GM23248 (cell line): ENCODE measurements at regions not wholly inside any gene's neighbourhood (a gene's known extent, or its start where the extent isn't known, plus 50 kb on each side); places are given as distances from the start of the nearest gene placed in this dataset.
A peak's percentile ranks its signal among the peaks of the same experiment; 100 is the strongest.

Experiments used
- DNase-seq: peaks from one replicate; pipeline ENCODE4 v3.0.0-alpha.2; 2015
- H2AFZ ChIP-seq: fragments of 200-600 bp; sonication (generic); 2 replicates; pipeline ENCODE4 v1.6.1; 2016; ENCODE audit warnings: antibody characterized with exemption
- H3F3A ChIP-seq: fragments of 200-600 bp; sonication (generic); 2 replicates; pipeline ENCODE4 v1.6.1; 2016; ENCODE audit warnings: mild to moderate bottlenecking, antibody characterized with exemption, mixed run types; ENCODE audit not compliant: insufficient read depth
- H3K27ac ChIP-seq: fragments of 200-600 bp; sonication (generic); 2 replicates; pipeline ENCODE4 v1.5.1; 2016; ENCODE audit warnings: mild to moderate bottlenecking
- H3K27me3 ChIP-seq: fragments of 200-600 bp; sonication (generic); replicated peaks from 2 replicates; pipeline ENCODE4 v1.6.1; 2016; ENCODE audit warnings: mild to moderate bottlenecking; ENCODE audit not compliant: insufficient read depth
- H3K36me3 ChIP-seq: fragments of 200-600 bp; sonication (generic); 2 replicates; pipeline ENCODE4 v1.6.1; 2016; ENCODE audit warnings: low read depth, mild to moderate bottlenecking
- H3K4me1 ChIP-seq: fragments of 200-600 bp; sonication (generic); 2 replicates; pipeline ENCODE4 v1.6.1; 2016; ENCODE audit warnings: mild to moderate bottlenecking; ENCODE audit not compliant: insufficient read depth
- H3K4me2 ChIP-seq: fragments of 200-600 bp; sonication (generic); one replicate; pipeline ENCODE4 v1.6.1; 2016; ENCODE audit warnings: mild to moderate bottlenecking; ENCODE audit not compliant: unreplicated experiment
- H3K4me3 ChIP-seq: fragments of 200-600 bp; sonication (generic); 2 replicates; pipeline ENCODE4 v1.5.1; 2016; ENCODE audit warnings: mild to moderate bottlenecking
- H3K79me2 ChIP-seq: fragments of 200-600 bp; sonication (generic); 2 replicates; pipeline ENCODE4 v1.6.1; 2016; ENCODE audit warnings: mild to moderate bottlenecking; ENCODE audit not compliant: insufficient read depth
- H3K9ac ChIP-seq: fragments of 200-600 bp; sonication (generic); 2 replicates; pipeline ENCODE4 v1.6.1; 2016; ENCODE audit warnings: mild to moderate bottlenecking
- H3K9me2 ChIP-seq: fragments of 200-600 bp; sonication (generic); 2 replicates; pipeline ENCODE4 v1.6.1; 2016; ENCODE audit warnings: mixed run types, mild to moderate bottlenecking, moderate library complexity; ENCODE audit not compliant: insufficient read depth
- H3K9me3 ChIP-seq: fragments of 200-600 bp; sonication (generic); one replicate; pipeline ENCODE4 v1.6.1; 2017; ENCODE audit warnings: low read depth
- H4K20me1 ChIP-seq: fragments of 200-600 bp; sonication (generic); 2 replicates; pipeline ENCODE4 v1.6.0; 2016; ENCODE audit not compliant: insufficient read depth
- EZH2 ChIP-seq: fragments of 200-600 bp; sonication (generic); IDR thresholded peaks from 2 replicates; pipeline ENCODE4 v1.6.1; 2018; ENCODE audit warnings: antibody characterized with exemption, mild to moderate bottlenecking; ENCODE audit not compliant: insufficient read depth, poor library complexity, severe bottlenecking
- EZH2phosphoT487 ChIP-seq: fragments of 200-600 bp; sonication (generic); IDR thresholded peaks from 2 replicates; pipeline ENCODE4 v1.6.1; 2018; ENCODE audit warnings: antibody characterized with exemption, moderate library complexity, mild to moderate bottlenecking, low read depth; ENCODE audit not compliant: insufficient read depth
- WGBS, 2 experiments: methylation state at CpG; one replicate each; pipeline ENCODE4 v1.1.6; 2015 to 2017; ENCODE audit warnings: low lambda C conversion rate in 2 of 2, low coverage in 1 of 2; ENCODE audit errors: missing lambda C conversion rate in 2 of 2; 5-methylcytosine and 5-hydroxymethylcytosine counted together
- in situ Hi-C: fragments of 300-500 bp; cut with MboI; formaldehyde crosslinking; loops from 2 replicates; pipeline ENCODE4 v1.15.0; 2020

DNA sequence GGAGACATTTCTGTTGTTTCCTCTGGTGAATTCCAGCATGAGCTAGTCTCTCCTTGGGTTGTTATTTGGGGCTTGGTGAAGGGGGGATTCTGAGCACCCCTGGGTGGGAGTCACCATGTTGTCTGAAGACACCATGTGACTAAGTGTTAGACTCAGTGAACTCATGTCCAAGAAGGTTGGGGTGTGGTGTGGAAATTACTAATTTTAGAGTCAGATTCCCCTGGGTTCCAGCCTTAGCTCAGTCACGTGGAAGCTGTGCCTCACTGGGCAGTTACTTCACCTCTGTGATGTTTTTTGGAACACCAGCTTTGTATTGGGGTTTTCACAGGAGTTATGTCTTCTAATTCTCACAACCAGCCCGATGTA lies 171.5 kb downstream of the RPLP1 start:
- H3K9me2 ChIP-seq: no peaks in the 10 kb centered on the region
- no peaks in the 10 kb centered on the region for H3K79me2 ChIP-seq
- no peak for TF ChIP-seq EZH2
- TF ChIP-seq EZH2phosphoT487: no peak
- DNase-seq: peak; percentile 28
- no peak overlapping the region for H3K4me3 ChIP-seq
- no peaks in the 10 kb centered on the region for H3K4me1 ChIP-seq
- H3K9me3 ChIP-seq: no peaks in the 10 kb centered on the region
- WGBS, 2 experiments: 32 to 34% methylated on average over 2 of the region's 2 CpGs
- H3K9ac ChIP-seq: no peak overlapping the region
- H3K27me3 ChIP-seq: peaks cover 45% of the 10 kb centered on the region
- H3K36me3 ChIP-seq: no peaks in the 10 kb centered on the region
- H4K20me1 ChIP-seq: no peaks in the 10 kb centered on the region
- no peak overlapping the region for H2AFZ ChIP-seq
- in situ Hi-C loops: no loop called here
- H3K4me2 ChIP-seq: no peak overlapping the region
- no peaks in the 10 kb centered on the region for H3F3A ChIP-seq
- H3K27ac ChIP-seq: no peak overlapping the region

GRCh38 chr15:69624816-69625215 lies 172.2 kb downstream of the RPLP1 start:
- Histone ChIP-seq H3K9me2 (no peaks in the 10 kb centered on the region), H2AFZ (no peak overlapping the region), H3K79me2 (no peaks in the 10 kb centered on the region), H3K27ac (no peak overlapping the region), H3K9me3 (no peaks in the 10 kb centered on the region), H4K20me1 (no peaks in the 10 kb centered on the region), H3K36me3 (no peaks in the 10 kb centered on the region), H3K9ac (no peak overlapping the region), H3K4me2 (no peak overlapping the region), H3K4me1 (no peaks in the 10 kb centered on the region), H3F3A (no peaks in the 10 kb centered on the region), H3K27me3 (peaks cover 51% of the 10 kb centered on the region), H3K4me3 (no peak overlapping the region)
- 69 to 79% methylated on average over 3 of the region's 3 CpGs for WGBS, 2 experiments
- in situ Hi-C loops: no loop called here
- TF ChIP-seq EZH2 (no peak), EZH2phosphoT487 (no peak)
- no peak for DNase-seq

DNA sequence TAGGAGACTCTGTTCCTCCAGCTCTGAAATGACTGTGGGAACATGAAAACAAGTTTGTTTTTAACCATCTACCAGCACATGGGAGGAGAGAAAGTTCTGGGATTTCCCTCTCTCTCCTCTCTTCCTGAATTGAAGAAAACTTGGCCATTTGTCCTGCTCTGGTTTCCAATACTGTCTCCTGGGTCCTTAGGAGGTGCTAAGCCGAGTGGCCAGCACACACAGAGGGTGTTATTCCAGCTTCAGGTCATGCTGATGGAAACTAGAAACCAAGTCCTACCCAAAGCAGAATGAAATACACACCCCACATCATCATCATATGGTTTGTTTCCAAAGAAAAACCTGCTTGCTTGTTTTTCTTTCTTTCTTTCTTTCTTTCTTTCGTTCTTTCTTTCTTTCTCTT lies 172.7 kb downstream of the RPLP1 start:
- no peak overlapping the region for H3K4me3 ChIP-seq
- no peak for TF ChIP-seq EZH2phosphoT487
- TF ChIP-seq EZH2: no peak
- no peaks in the 10 kb centered on the region for H3F3A ChIP-seq

DNA sequence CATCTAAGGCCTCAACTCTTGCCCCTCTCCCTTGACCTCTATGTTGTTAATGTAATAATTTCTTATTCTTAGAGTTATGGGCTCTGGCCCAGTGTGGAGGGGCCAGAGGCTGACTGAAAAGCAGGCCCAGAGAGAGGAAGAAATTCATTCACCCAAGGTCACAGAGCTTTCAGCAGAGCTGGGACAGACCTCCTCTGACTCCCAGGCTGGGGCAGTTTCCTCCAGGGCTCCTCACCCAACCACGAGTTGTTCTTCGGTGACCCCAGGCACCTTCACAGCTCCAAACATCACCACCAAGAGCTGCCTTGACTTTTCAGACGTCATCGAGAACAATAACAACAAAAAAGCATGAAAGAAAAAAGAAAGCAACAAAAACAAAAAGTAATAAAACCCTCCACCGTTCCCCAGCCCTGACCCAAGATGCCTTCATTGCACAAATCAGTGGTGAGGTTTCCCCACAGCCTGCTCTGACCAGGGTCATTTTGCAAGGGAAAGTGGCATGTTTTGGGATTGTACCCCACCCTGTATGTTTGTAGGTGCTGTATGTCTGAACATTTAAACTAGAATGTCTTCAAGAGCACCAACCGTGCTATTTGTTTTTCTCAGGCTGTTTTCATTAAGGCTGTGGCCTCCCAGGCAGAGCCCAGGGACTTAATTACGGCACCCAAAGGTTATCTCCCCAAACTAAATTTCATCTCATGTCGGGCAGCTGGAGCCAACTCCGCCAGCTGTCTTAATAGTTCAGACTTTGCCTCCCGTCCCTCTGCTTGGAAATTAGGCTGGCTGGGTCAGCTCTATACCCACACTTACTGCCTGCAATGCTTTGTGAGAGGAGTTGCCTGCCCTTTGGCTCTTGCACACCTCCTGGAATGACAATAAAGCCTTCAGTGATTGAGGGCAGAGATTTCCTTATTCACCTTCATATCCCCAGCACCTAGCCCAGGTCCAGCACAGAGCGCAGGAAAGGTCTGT lies 173.8 kb downstream of the RPLP1 start:
- Histone ChIP-seq H3K9me2 (no peaks in the 10 kb centered on the region), H3K4me3 (no peak overlapping the region), H3K79me2 (no peaks in the 10 kb centered on the region), H3K27me3 (peaks cover 64% of the 10 kb centered on the region), H3K9me3 (no peaks in the 10 kb centered on the region), H2AFZ (no peak overlapping the region), H3F3A (no peaks in the 10 kb centered on the region), H3K4me2 (no peak overlapping the region), H3K36me3 (no peaks in the 10 kb centered on the region), H3K27ac (no peak overlapping the region), H4K20me1 (no peaks in the 10 kb centered on the region), H3K4me1 (no peaks in the 10 kb centered on the region), H3K9ac (no peak overlapping the region)
- TF ChIP-seq EZH2 (no peak), EZH2phosphoT487 (no peak)
- no peak for DNase-seq
- in situ Hi-C loops: no loop called here
- WGBS, 2 experiments: 49 to 55% methylated on average over 11 of the region's 11 CpGs

More for the DNA sequence above, 172.7 kb downstream of the RPLP1 start:
- H3K4me2 ChIP-seq: no peak overlapping the region
- 8 to 11% methylated on average over 1 to 2 of the region's 2 CpGs for WGBS, 2 experiments
- no peaks in the 10 kb centered on the region for H3K79me2 ChIP-seq
- no peaks in the 10 kb centered on the region for H3K4me1 ChIP-seq
- H3K9ac ChIP-seq: no peak overlapping the region
- H3K27me3 ChIP-seq: peaks cover 56% of the 10 kb centered on the region
- H3K9me2 ChIP-seq: no peaks in the 10 kb centered on the region
- H4K20me1 ChIP-seq: no peaks in the 10 kb centered on the region
- no peak overlapping the region for H2AFZ ChIP-seq
- DNase-seq: no peak
- in situ Hi-C loops: no loop called here
- H3K36me3 ChIP-seq: no peaks in the 10 kb centered on the region
- H3K27ac ChIP-seq: no peak overlapping the region
- H3K9me3 ChIP-seq: no peaks in the 10 kb centered on the region
